IMR-90 (cell line): ENCODE measurements at regions not wholly inside any gene's neighbourhood (a gene's known extent, or its start where the extent isn't known, plus 50 kb on each side); places are given as distances from the start of the nearest gene placed in this dataset.

Experiments
- ATAC-seq: fragments of 200-7000 bp; cut with Tn5 transposase; 2 replicates; pipeline ENCODE4 v1.9.1; 2020; ENCODE audit warnings: low read depth, mild to moderate bottlenecking, moderate library complexity
- BruUV-seq: library from RNA; stranded (reverse); fragments of 400-500 nt; replicated peaks from 2 replicates; lab custom pipeline; 2021; lab: Mats Ljungman, UMichigan
- CTCF ChIA-PET: fragments of 300-600 bp; formaldehyde crosslinking; extraction: SDS; loops from one replicate; lab custom pipeline; 2021; ENCODE audit warnings: antibody characterized with exemption; lab: Yijun Ruan, JAX
- POLR2A ChIA-PET: fragments of 300-600 bp; sonication (Branson Sonifier 250); formaldehyde crosslinking; loops from one replicate; lab custom pipeline; 2022; ENCODE audit warnings: antibody characterized with exemption; ENCODE audit not compliant: unreplicated experiment; lab: Charles Lee
- DNase-seq: peaks from one replicate; pipeline ENCODE4 v3.0.0; 2013
- H2AFZ ChIP-seq: replicated peaks from 2 replicates; pipeline ENCODE3; 2013; ENCODE audit warnings: low read length, mild to moderate bottlenecking; ENCODE audit not compliant: poor library complexity
- H2AK5ac ChIP-seq: 2 replicates; pipeline ENCODE4 v1.6.1; 2013; ENCODE audit warnings: low read depth, low read length, inconsistent platforms
- H2AK9ac ChIP-seq: replicated peaks from 2 replicates; pipeline ENCODE3; 2013; ENCODE audit warnings: mild to moderate bottlenecking, low read depth, low read length, moderate library complexity; ENCODE audit not compliant: poor library complexity
- H2BK120ac ChIP-seq: 2 replicates; pipeline ENCODE4 v1.6.1; 2013; ENCODE audit warnings: low read depth, low read length, inconsistent platforms
- H2BK15ac ChIP-seq: 3 replicates; pipeline ENCODE4 v1.6.1; 2013; ENCODE audit warnings: low read depth, low read length, inconsistent platforms
- H2BK20ac ChIP-seq: 2 replicates; pipeline ENCODE4 v1.6.1; 2013; ENCODE audit warnings: low read depth, mild to moderate bottlenecking, inconsistent platforms, low read length, moderate library complexity
- H2BK5ac ChIP-seq: 2 replicates; pipeline ENCODE4 v1.6.1; 2013; ENCODE audit warnings: mild to moderate bottlenecking, low read depth, low read length, inconsistent platforms; ENCODE audit not compliant: poor library complexity, severe bottlenecking
- H3K14ac ChIP-seq: replicated peaks from 2 replicates; pipeline ENCODE4 v1.6.1; 2013; ENCODE audit warnings: low read depth, low read length, inconsistent platforms
- H3K18ac ChIP-seq: 2 replicates; pipeline ENCODE4 v1.6.1; 2013; ENCODE audit warnings: low read depth, low read length, control low read depth
- H3K23ac ChIP-seq: 2 replicates; pipeline ENCODE4 v1.6.1; 2013; ENCODE audit warnings: low read depth, low read length, inconsistent platforms
- H3K27ac ChIP-seq: 2 replicates; pipeline ENCODE4 v1.5.1; 2013; ENCODE audit warnings: mild to moderate bottlenecking, control low read depth, low read length; ENCODE audit not compliant: insufficient read depth
- H3K27me3 ChIP-seq: 2 replicates; pipeline ENCODE4 v1.6.1; 2013; ENCODE audit warnings: low read length; ENCODE audit not compliant: control insufficient read depth, insufficient read depth
- H3K36me3 ChIP-seq: 2 replicates; pipeline ENCODE4 v1.6.1; 2013; ENCODE audit warnings: low read length, mixed read lengths; ENCODE audit not compliant: control insufficient read depth, insufficient read depth
- H3K4ac ChIP-seq: 2 replicates; pipeline ENCODE4 v1.6.1; 2013; ENCODE audit warnings: low read depth, low read length, inconsistent platforms
- H3K4me1 ChIP-seq: 2 replicates; pipeline ENCODE4 v1.6.1; 2013; ENCODE audit warnings: low read length, mixed read lengths; ENCODE audit not compliant: control insufficient read depth, insufficient read depth
- H3K4me2 ChIP-seq: 2 replicates; pipeline ENCODE4 v1.6.1; 2013; ENCODE audit warnings: low read depth, mild to moderate bottlenecking, control low read depth, low read length, moderate library complexity
- H3K4me3 ChIP-seq: 2 replicates; pipeline ENCODE4 v1.5.1; 2013; ENCODE audit warnings: low read depth, mild to moderate bottlenecking, control low read depth, low read length, moderate library complexity; ENCODE audit not compliant: insufficient read depth
- H3K56ac ChIP-seq: 2 replicates; pipeline ENCODE4 v1.6.1; 2013; ENCODE audit warnings: low read length, inconsistent platforms; ENCODE audit not compliant: insufficient read depth; ENCODE audit errors: extremely low read depth
- H3K79me1 ChIP-seq, 2 experiments: 2 replicates each; pipeline ENCODE4 v1.6.1; 2013; ENCODE audit warnings: low read length in 2 of 2, inconsistent platforms in 1 of 2, low read depth in 1 of 2
- H3K9ac ChIP-seq: 2 replicates; pipeline ENCODE4 v1.6.1; 2013; ENCODE audit warnings: low read depth, low read length, control low read depth
- H3K9me1 ChIP-seq: 2 replicates; pipeline ENCODE4 v1.6.1; 2013; ENCODE audit warnings: low read length, inconsistent platforms; ENCODE audit not compliant: insufficient read depth
- H3K9me3 ChIP-seq: 2 replicates; pipeline ENCODE4 v1.6.1; 2013; ENCODE audit warnings: low read length; ENCODE audit not compliant: control insufficient read depth, insufficient read depth
- H4K20me1 ChIP-seq: 2 replicates; pipeline ENCODE4 v1.6.1; 2013; ENCODE audit warnings: low read length, inconsistent platforms; ENCODE audit not compliant: insufficient read depth
- H4K5ac ChIP-seq: 2 replicates; pipeline ENCODE4 v1.6.1; 2013; ENCODE audit warnings: mild to moderate bottlenecking, low read depth, low read length, control low read depth
- H4K8ac ChIP-seq, 2 experiments: 2 replicates each; pipeline ENCODE4 v1.6.1; 2013; ENCODE audit warnings: low read depth in 2 of 2, low read length in 2 of 2, control low read depth in 1 of 2, inconsistent platforms in 1 of 2
- H4K91ac ChIP-seq: 2 replicates; pipeline ENCODE4 v1.6.1; 2013; ENCODE audit warnings: low read depth, low read length, inconsistent platforms; ENCODE audit not compliant: insufficient read depth
- MAZ ChIP-seq: IDR thresholded peaks from 2 replicates; pipeline ENCODE4 v1.6.1; 2012; ENCODE audit warnings: low read depth, mild to moderate bottlenecking, low read length, improper control_type of control experiment, moderate library complexity, borderline replicate concordance
- MXI1 ChIP-seq: IDR thresholded peaks from 2 replicates; pipeline ENCODE4 v1.6.1; 2012; ENCODE audit warnings: low read depth, mild to moderate bottlenecking, low read length, moderate library complexity, borderline replicate concordance
- WGBS, 2 experiments: methylation state at CpG; one replicate each; pipeline versions ENCODE4 v1.1.5 to v1.1.7; 2013; ENCODE audit warnings: missing lambda C conversion rate in 2 of 2; ENCODE audit not compliant: insufficient read length in 1 of 2; ENCODE audit errors: extremely low coverage in 2 of 2; 5-methylcytosine and 5-hydroxymethylcytosine counted together
- dilution Hi-C: fragments of 300-500 bp; cut with HindIII; formaldehyde crosslinking; loops from one replicate; pipeline ENCODE4 v1.14.3; 2018; ENCODE audit warnings: low sequenced_read_pairs; ENCODE audit not compliant: unreplicated experiment
- in situ Hi-C: fragments of 300-500 bp; cut with MboI; formaldehyde crosslinking; loops from 3 replicates; pipeline ENCODE4 v1.14.3; 2019; ENCODE audit warnings: low sequenced_read_pairs, inconsistent platforms, mixed read lengths
- intact Hi-C: fragments of 100-400 bp; cut with micrococcal nuclease; formaldehyde crosslinking; loops from 2 replicates; pipeline ENCODE4 v1.10.0; 2022

DNA sequence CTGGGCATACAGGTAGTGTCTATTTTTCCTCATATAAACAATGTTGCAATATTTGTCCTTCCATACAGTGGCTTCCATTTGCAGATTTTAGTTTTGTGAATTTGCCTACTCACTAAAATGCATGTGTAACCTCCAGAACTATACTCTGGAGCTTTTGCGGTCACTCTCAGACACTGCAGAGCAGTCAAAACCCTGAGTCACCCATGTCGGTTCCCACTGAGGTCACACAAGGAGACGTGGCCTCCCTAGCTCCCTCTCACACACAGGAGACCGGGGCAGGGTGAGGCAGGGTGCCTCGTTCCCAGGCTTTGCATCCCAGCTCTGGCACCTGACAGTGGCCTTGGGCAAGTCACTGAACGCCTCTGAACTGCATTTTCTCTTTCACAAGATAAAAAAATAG is 55.5 kb upstream of the ZNF354A start:
- peaks cover 52% of the 10 kb centered on the region for H3K9me3 ChIP-seq
- ChIA-PET CTCF (no interaction called here), POLR2A (no interaction called here)
- H3K4me2 ChIP-seq: no peak overlapping the region
- H4K5ac ChIP-seq: no peak overlapping the region
- no peak overlapping the region for H2BK15ac ChIP-seq
- no peak overlapping the region for H3K56ac ChIP-seq
- no peak overlapping the region for H2BK5ac ChIP-seq
- H3K27me3 ChIP-seq: no peaks in the 10 kb centered on the region
- H3K27ac ChIP-seq: no peak overlapping the region
- no peaks in the 10 kb centered on the region for H3K9me1 ChIP-seq
- no peaks in the 10 kb centered on the region for H3K4me1 ChIP-seq
- no peak overlapping the region for H3K4me3 ChIP-seq
- in situ Hi-C loops (no loop called here), dilution Hi-C loops (no loop called here), intact Hi-C loops (no loop called here)
- H3K36me3 ChIP-seq: no peaks in the 10 kb centered on the region
- DNase-seq (no peak), ATAC-seq (no peak; the same call in 1 of the 2 replicates)
- BruUV-seq: no TSS peak
- H3K79me1 ChIP-seq: no peaks in the 10 kb centered on the region
- H4K8ac ChIP-seq: no peak overlapping the region
- 60% methylated on average over 1 of the region's 6 CpGs; no CpG with 5 or more reads in 1 of the 2 experiments for WGBS, 2 experiments
- H2AFZ ChIP-seq: no peak overlapping the region
- H2BK120ac ChIP-seq: no peak overlapping the region
- H3K4ac ChIP-seq: no peak overlapping the region
- no peak overlapping the region for H3K18ac ChIP-seq
- no peak overlapping the region for H2AK9ac ChIP-seq
- H3K23ac ChIP-seq: no peak overlapping the region
- H3K14ac ChIP-seq: no peak overlapping the region
- H4K91ac ChIP-seq: no peak overlapping the region
- H3K9ac ChIP-seq: no peak overlapping the region
- H2AK5ac ChIP-seq: no peak overlapping the region
- no peak overlapping the region for H2BK20ac ChIP-seq
- TF ChIP-seq MAZ (no peak), MXI1 (no peak)
- no peaks in the 10 kb centered on the region for H4K20me1 ChIP-seq
